Lower leg skin (tissue), 4 donors: ENCODE measurements at regions not wholly inside any gene's neighbourhood (a gene's known extent, or its start where the extent isn't known, plus 50 kb on each side); places are given as distances from the start of the nearest gene placed in this dataset.
"Not testable (repeated sequence)": the region's sequence is repeated elsewhere in the genome, so short reads cannot be mapped to it uniquely, and the experiment has no call there.

ENCODE experiments used
- DNase-seq, 2 donors: peaks; one replicate each; pipeline ENCODE4 v3.0.0-alpha.2; 2019; ENCODE audit warnings: low spot score in 2 of 2
- H3K4me3 ChIP-seq: fragments of 200-600 bp; sonication (generic); 2 replicates; pipeline ENCODE4 v1.5.1; 2017; ENCODE audit warnings: mild to moderate bottlenecking, low read depth; ENCODE audit not compliant: poor library complexity, severe bottlenecking
- CTCF ChIP-seq, 3 donors: fragments of 450-650 bp; IDR thresholded peaks; one replicate each; pipeline ENCODE4 v1.5.1; 2016; ENCODE audit warnings: antibody characterized with exemption in 3 of 3, mild to moderate bottlenecking in 3 of 3, moderate library complexity in 2 of 3
- POLR2A ChIP-seq, 2 donors: fragments of 450-650 bp; IDR thresholded peaks; one replicate each; pipeline ENCODE4 v1.6.1; 2016 to 2017; ENCODE audit warnings: antibody characterized with exemption in 2 of 2, mild to moderate bottlenecking in 1 of 2, moderate library complexity in 1 of 2
- WGBS, 2 donors: methylation state at CpG; one replicate each; pipeline ENCODE4 v1.1.5; 2018; 5-methylcytosine and 5-hydroxymethylcytosine counted together
- intact Hi-C: fragments of 100-400 bp; cut with DNase I; formaldehyde crosslinking; loops from one replicate; pipeline ENCODE4 v1.15.0; 2023; ENCODE audit warnings: low total_unique reads

GRCh38 chr21:14744368-14744767, 198.3 kb upstream of the SAMSN1 start:
- intact Hi-C loops: no loop called here
- WGBS, 2 donors: 81 to 84% methylated on average over 1 of the region's 1 CpG
- no peak overlapping the region for H3K4me3 ChIP-seq
- DNase-seq: no peak
- TF ChIP-seq CTCF (IDR thresholded peaks at IDR 0.05): no peak
- no peak for TF ChIP-seq POLR2A (IDR thresholded peaks at IDR 0.05)

- TF ChIP-seq CTCF (IDR thresholded peaks at IDR 0.05): no peak
- no peak for TF ChIP-seq POLR2A (IDR thresholded peaks at IDR 0.05)
- WGBS, 2 donors: 62 to 64% methylated on average over 2 of the region's 2 CpGs
- H3K4me3 ChIP-seq: no peak overlapping the region
- DNase-seq: no peak
- intact Hi-C loops: no loop called here
Measured at GRCh38 chr21:14742119-14742518, 196.0 kb upstream of the SAMSN1 start.

- 92 to 94% methylated on average over 1 of the region's 1 CpG for WGBS, 2 donors
- intact Hi-C loops: no loop called here
- TF ChIP-seq CTCF (IDR thresholded peaks at IDR 0.05) (no peak), POLR2A (IDR thresholded peaks at IDR 0.05) (no peak)
- DNase-seq: no peak
- H3K4me3 ChIP-seq: no peak overlapping the region
Measured at GRCh38 chr21:14741256-14741655, 195.1 kb upstream of the SAMSN1 start.

GRCh38 chr21:14740692-14741091, 194.6 kb upstream of the SAMSN1 start:
- WGBS, 2 donors: 25 to 42% methylated on average over 1 of the region's 1 CpG
- H3K4me3 ChIP-seq: no peak overlapping the region
- no peak for DNase-seq
- TF ChIP-seq POLR2A (IDR thresholded peaks at IDR 0.05): no peak
- TF ChIP-seq CTCF (IDR thresholded peaks at IDR 0.05): no peak
- intact Hi-C loops: no loop called here

- TF ChIP-seq POLR2A (IDR thresholded peaks at IDR 0.05): no peak
- H3K4me3 ChIP-seq: no peak overlapping the region
- DNase-seq: no peak
- WGBS, 2 donors: 85 to 93% methylated on average over 3 of the region's 3 CpGs
- intact Hi-C loops: no loop called here
Measured at GRCh38 chr21:14740116-14740515, 194.0 kb upstream of the SAMSN1 start.

- WGBS, 2 donors: 86 to 88% methylated on average over 2 of the region's 2 CpGs
- intact Hi-C loops: no loop called here
- no peak overlapping the region for H3K4me3 ChIP-seq
- TF ChIP-seq POLR2A (IDR thresholded peaks at IDR 0.05) (no peak), CTCF (IDR thresholded peaks at IDR 0.05) (no peak)
- no peak for DNase-seq
Measured at GRCh38 chr21:14739590-14739989, 193.5 kb upstream of the SAMSN1 start.

GRCh38 chr21:14738576-14738975, 192.5 kb upstream of the SAMSN1 start:
- H3K4me3 ChIP-seq, intact Hi-C loops, DNase-seq: not testable (repeated sequence)
- WGBS, 2 donors: 92% methylated on average over 3 of the region's 3 CpGs
